Parathyroid adenoma (tissue), 2 donors: ENCODE measurements at regions not wholly inside any gene's neighbourhood (a gene's known extent, or its start where the extent isn't known, plus 50 kb on each side); places are given as distances from the start of the nearest gene placed in this dataset.

Experiments used
- H2AFZ ChIP-seq: fragments of 300-600 bp; sonication (generic); one replicate; pipeline ENCODE4 v1.7.0; 2017; ENCODE audit warnings: antibody characterized with exemption, mild to moderate bottlenecking
- H3K27ac ChIP-seq: fragments of 300-600 bp; sonication (generic); one replicate; pipeline ENCODE4 v1.7.0; 2017
- H3K27me3 ChIP-seq: fragments of 300-600 bp; sonication (generic); one replicate; pipeline ENCODE4 v1.7.0; 2017; ENCODE audit warnings: low read length; ENCODE audit not compliant: control insufficient read depth, insufficient read depth
- H3K36me3 ChIP-seq: fragments of 300-600 bp; sonication (generic); one replicate; pipeline ENCODE4 v1.7.0; 2017; ENCODE audit warnings: low read length; ENCODE audit not compliant: control insufficient read depth, insufficient read depth
- H3K4me1 ChIP-seq: fragments of 300-600 bp; sonication (generic); one replicate; pipeline ENCODE4 v1.7.0; 2017; ENCODE audit warnings: control low read depth
- H3K4me2 ChIP-seq: fragments of 300-600 bp; sonication (generic); one replicate; pipeline ENCODE4 v1.7.0; 2017; ENCODE audit warnings: low read length
- H3K4me3 ChIP-seq: fragments of 300-600 bp; sonication (generic); one replicate; pipeline ENCODE4 v1.7.0; 2017; ENCODE audit warnings: low read depth, low read length
- H3K79me2 ChIP-seq: fragments of 300-600 bp; sonication (generic); one replicate; pipeline ENCODE4 v1.7.0; 2017; ENCODE audit warnings: control low read depth
- H3K9ac ChIP-seq: fragments of 300-600 bp; sonication (generic); one replicate; pipeline ENCODE4 v1.7.0; 2017; ENCODE audit warnings: mild to moderate bottlenecking
- H3K9me3 ChIP-seq: fragments of 300-600 bp; sonication (generic); one replicate; pipeline ENCODE4 v1.7.0; 2017; ENCODE audit warnings: low read length; ENCODE audit not compliant: control insufficient read depth
- CTCF ChIP-seq: fragments of 300-600 bp; sonication (generic); IDR thresholded peaks from one replicate; pipeline ENCODE4 v1.7.0; 2017; ENCODE audit warnings: antibody characterized with exemption, mild to moderate bottlenecking
- donor health status: primary hyperparathyroidism.

GRCh38 chr21:16965424-16965823, 547.4 kb upstream of the CXADR start:
- no peaks in the 10 kb centered on the region for H3K4me1 ChIP-seq
- H3K27ac ChIP-seq: no peak overlapping the region
- no peaks in the 10 kb centered on the region for H3K27me3 ChIP-seq
- H3K4me3 ChIP-seq: no peak overlapping the region
- TF ChIP-seq CTCF: no peak
- no peaks in the 10 kb centered on the region for H3K36me3 ChIP-seq
- H3K9ac ChIP-seq: no peak overlapping the region
- H3K79me2 ChIP-seq: no peaks in the 10 kb centered on the region
- H3K4me2 ChIP-seq: no peak overlapping the region
- H3K9me3 ChIP-seq: no peaks in the 10 kb centered on the region
- no peak overlapping the region for H2AFZ ChIP-seq

DNA sequence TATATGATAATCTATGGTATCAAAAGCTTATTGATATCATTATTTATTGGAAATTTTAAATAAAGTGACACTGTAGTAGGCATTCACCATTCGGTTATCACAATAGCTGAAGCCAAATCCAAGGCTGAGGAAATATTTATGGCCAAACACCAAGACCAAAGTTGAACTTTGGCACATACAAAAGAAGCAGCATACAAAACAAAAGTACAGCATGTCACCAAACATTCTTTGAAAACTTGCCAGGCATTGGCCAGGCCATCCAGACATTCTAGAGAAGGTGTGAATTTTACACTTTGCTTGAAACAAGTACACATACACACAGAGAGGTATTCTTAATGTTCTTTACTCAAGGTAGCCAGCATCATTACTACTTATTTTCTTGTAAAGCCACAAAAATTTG, 544.4 kb upstream of the CXADR start:
- no peak for TF ChIP-seq CTCF
- no peaks in the 10 kb centered on the region for H3K36me3 ChIP-seq
- H3K27me3 ChIP-seq: no peaks in the 10 kb centered on the region
- no peak overlapping the region for H3K9ac ChIP-seq
- no peak overlapping the region for H2AFZ ChIP-seq
- no peak overlapping the region for H3K4me3 ChIP-seq
- no peak overlapping the region for H3K4me2 ChIP-seq
- H3K79me2 ChIP-seq: no peaks in the 10 kb centered on the region
- no peaks in the 10 kb centered on the region for H3K4me1 ChIP-seq
- H3K27ac ChIP-seq: no peak overlapping the region
- no peaks in the 10 kb centered on the region for H3K9me3 ChIP-seq

- H3K27me3 ChIP-seq: no peaks in the 10 kb centered on the region
- H2AFZ ChIP-seq: no peak overlapping the region
- H3K36me3 ChIP-seq: no peaks in the 10 kb centered on the region
- H3K9me3 ChIP-seq: no peaks in the 10 kb centered on the region
- H3K9ac ChIP-seq: no peak overlapping the region
- H3K4me1 ChIP-seq: no peaks in the 10 kb centered on the region
- H3K27ac ChIP-seq: no peak overlapping the region
- H3K79me2 ChIP-seq: no peaks in the 10 kb centered on the region
- no peak overlapping the region for H3K4me3 ChIP-seq
- no peak overlapping the region for H3K4me2 ChIP-seq
- TF ChIP-seq CTCF: no peak
These were observed 543.2 kb upstream of the CXADR start for GRCh38 chr21:16969636-16970035.

DNA sequence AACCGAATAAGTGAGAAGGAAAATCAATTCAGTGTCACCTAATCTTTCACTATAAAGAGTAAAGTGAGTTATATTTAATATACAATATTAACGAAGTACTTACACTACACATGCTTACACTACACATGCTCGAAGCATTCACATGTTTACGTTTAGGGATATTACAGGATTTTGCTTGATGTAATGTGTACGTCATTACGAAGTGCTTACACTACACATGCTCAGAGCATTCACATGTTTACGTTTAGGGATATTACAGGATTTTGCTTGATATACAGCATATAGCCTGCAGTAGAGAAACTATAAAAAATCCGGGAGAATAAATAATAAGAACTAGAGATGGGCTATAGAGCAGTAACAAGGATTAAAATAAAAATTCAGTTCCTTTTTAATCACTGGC, 538.8 kb upstream of the CXADR start:
- Histone ChIP-seq H3K79me2 (no peaks in the 10 kb centered on the region), H3K4me3 (no peak overlapping the region), H3K27ac (no peak overlapping the region), H3K9ac (no peak overlapping the region), H3K27me3 (no peaks in the 10 kb centered on the region), H3K4me2 (no peak overlapping the region), H3K36me3 (no peaks in the 10 kb centered on the region), H3K4me1 (no peaks in the 10 kb centered on the region), H3K9me3 (no peaks in the 10 kb centered on the region), H2AFZ (no peak overlapping the region)
- no peak for TF ChIP-seq CTCF

DNA sequence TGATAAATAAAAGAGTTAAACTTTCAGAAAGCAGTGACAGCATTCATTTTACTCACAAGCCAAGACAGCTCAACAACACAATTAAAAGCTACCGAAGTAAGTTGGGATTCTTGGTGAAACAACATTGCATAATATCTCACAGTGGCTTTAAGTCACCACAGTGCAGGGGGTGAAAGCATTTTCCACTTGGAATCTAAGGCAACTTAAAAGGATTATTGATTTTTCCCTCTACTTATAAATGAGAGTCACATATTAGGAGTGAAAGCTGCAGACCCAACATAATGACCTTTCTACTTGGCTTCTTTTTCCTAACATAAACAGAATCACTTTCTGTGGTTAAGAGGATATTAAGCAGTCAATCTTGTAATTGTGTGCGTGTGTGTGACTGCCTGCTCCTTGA, 536.6 kb upstream of the CXADR start:
- Histone ChIP-seq H3K9me3 (no peaks in the 10 kb centered on the region), H3K4me1 (no peaks in the 10 kb centered on the region), H3K27ac (no peak overlapping the region), H3K36me3 (no peaks in the 10 kb centered on the region), H2AFZ (no peak overlapping the region), H3K79me2 (no peaks in the 10 kb centered on the region), H3K4me2 (no peak overlapping the region), H3K4me3 (no peak overlapping the region), H3K9ac (no peak overlapping the region), H3K27me3 (no peaks in the 10 kb centered on the region)
- no peak for TF ChIP-seq CTCF
